Large intestine (tissue), 3 donors: ENCODE measurements at regions not wholly inside any gene's neighbourhood (a gene's known extent, or its start where the extent isn't known, plus 50 kb on each side); places are given as distances from the start of the nearest gene placed in this dataset.

Experiments
- DNase-seq, 2 donors: peaks; one replicate each; pipeline versions ENCODE4 v3.0.0 to v3.0.0-alpha.2; 2013
- H3K27ac ChIP-seq: one replicate; pipeline ENCODE4 v1.5.1; 2013; ENCODE audit warnings: low read length
- H3K27me3 ChIP-seq: 2 replicates; pipeline ENCODE4 v1.6.1; 2013; ENCODE audit warnings: low read length; ENCODE audit not compliant: control insufficient read depth, insufficient read depth
- H3K36me3 ChIP-seq: 2 replicates; pipeline ENCODE4 v1.6.1; 2013; ENCODE audit warnings: low read length; ENCODE audit not compliant: control insufficient read depth, insufficient read depth
- H3K4me1 ChIP-seq: one replicate; pipeline ENCODE4 v1.6.1; 2013; ENCODE audit warnings: low read length; ENCODE audit not compliant: control insufficient read depth, insufficient read depth
- H3K4me3 ChIP-seq: one replicate; pipeline ENCODE4 v1.5.1; 2013; ENCODE audit warnings: low read length
- H3K9me3 ChIP-seq: one replicate; pipeline ENCODE4 v1.6.1; 2013; ENCODE audit warnings: mild to moderate bottlenecking, low read depth, low read length, moderate library complexity; ENCODE audit not compliant: control insufficient read depth
- WGBS: methylation state at CpG from one replicate; pipeline ENCODE4 v1.1.5; 2013; ENCODE audit warnings: low lambda C conversion rate; ENCODE audit not compliant: insufficient coverage; 5-methylcytosine and 5-hydroxymethylcytosine counted together

GRCh38 chr20:24309596-24309995 lies 159.8 kb upstream of the SYNDIG1 start:
- Histone ChIP-seq H3K9me3 (peaks cover 4% of the 10 kb centered on the region), H3K27ac (no peak overlapping the region), H3K4me3 (no peak overlapping the region), H3K4me1 (no peaks in the 10 kb centered on the region), H3K27me3 (no peaks in the 10 kb centered on the region), H3K36me3 (no peaks in the 10 kb centered on the region)
- 100% methylated on average over 2 of the region's 2 CpGs for WGBS
- DNase-seq: no peak

- WGBS: no CpG with 5 or more reads among the region's 6 CpGs
- no peak for DNase-seq
- H3K27ac ChIP-seq: no peak overlapping the region
- H3K4me3 ChIP-seq: no peak overlapping the region
- no peaks in the 10 kb centered on the region for H3K36me3 ChIP-seq
- H3K9me3 ChIP-seq: no peaks in the 10 kb centered on the region
- H3K27me3 ChIP-seq: no peaks in the 10 kb centered on the region
- H3K4me1 ChIP-seq: no peaks in the 10 kb centered on the region
Observed at GRCh38 chr20:24305371-24305770, 164.1 kb upstream of the SYNDIG1 start.

GRCh38 chr20:24304291-24304690 lies 165.1 kb upstream of the SYNDIG1 start:
- H3K27ac ChIP-seq: no peak overlapping the region
- H3K4me1 ChIP-seq: no peaks in the 10 kb centered on the region
- 100% methylated on average over 1 of the region's 2 CpGs for WGBS
- H3K9me3 ChIP-seq: no peaks in the 10 kb centered on the region
- DNase-seq: no peak
- no peaks in the 10 kb centered on the region for H3K36me3 ChIP-seq
- H3K27me3 ChIP-seq: no peaks in the 10 kb centered on the region
- H3K4me3 ChIP-seq: no peak overlapping the region

GRCh38 chr20:24303393-24304170 lies 165.8 kb upstream of the SYNDIG1 start:
- Histone ChIP-seq H3K27ac (no peak overlapping the region), H3K4me3 (no peak overlapping the region), H3K4me1 (no peaks in the 10 kb centered on the region), H3K27me3 (no peaks in the 10 kb centered on the region), H3K36me3 (no peaks in the 10 kb centered on the region), H3K9me3 (no peaks in the 10 kb centered on the region)
- DNase-seq: no peak
- 100% methylated on average over 1 of the region's 14 CpGs for WGBS

DNA sequence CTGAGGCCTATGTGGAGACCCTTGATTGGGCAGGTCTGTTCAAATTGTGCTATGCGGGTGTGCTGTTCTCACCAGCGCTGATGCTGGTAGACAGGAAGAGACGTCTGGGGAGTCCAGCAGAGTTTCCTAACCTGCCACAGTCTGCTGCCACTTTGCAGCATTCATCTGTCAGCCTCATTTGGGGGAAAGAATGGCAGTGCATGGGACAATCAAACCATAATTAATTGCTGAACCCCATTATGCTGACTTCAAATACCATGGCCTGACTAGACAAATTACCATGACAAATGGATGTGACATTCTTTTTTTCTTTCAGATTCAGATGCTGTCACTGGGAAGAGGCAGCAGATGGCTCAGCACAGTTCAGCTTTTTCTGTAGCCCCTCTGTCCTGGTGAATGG lies 171.4 kb upstream of the SYNDIG1 start:
- Histone ChIP-seq H3K9me3 (no peaks in the 10 kb centered on the region), H3K36me3 (no peaks in the 10 kb centered on the region), H3K4me1 (no peaks in the 10 kb centered on the region), H3K27me3 (no peaks in the 10 kb centered on the region), H3K27ac (no peak overlapping the region), H3K4me3 (no peak overlapping the region)
- WGBS: no CpG with 5 or more reads among the region's 3 CpGs
- DNase-seq: no peak

DNA sequence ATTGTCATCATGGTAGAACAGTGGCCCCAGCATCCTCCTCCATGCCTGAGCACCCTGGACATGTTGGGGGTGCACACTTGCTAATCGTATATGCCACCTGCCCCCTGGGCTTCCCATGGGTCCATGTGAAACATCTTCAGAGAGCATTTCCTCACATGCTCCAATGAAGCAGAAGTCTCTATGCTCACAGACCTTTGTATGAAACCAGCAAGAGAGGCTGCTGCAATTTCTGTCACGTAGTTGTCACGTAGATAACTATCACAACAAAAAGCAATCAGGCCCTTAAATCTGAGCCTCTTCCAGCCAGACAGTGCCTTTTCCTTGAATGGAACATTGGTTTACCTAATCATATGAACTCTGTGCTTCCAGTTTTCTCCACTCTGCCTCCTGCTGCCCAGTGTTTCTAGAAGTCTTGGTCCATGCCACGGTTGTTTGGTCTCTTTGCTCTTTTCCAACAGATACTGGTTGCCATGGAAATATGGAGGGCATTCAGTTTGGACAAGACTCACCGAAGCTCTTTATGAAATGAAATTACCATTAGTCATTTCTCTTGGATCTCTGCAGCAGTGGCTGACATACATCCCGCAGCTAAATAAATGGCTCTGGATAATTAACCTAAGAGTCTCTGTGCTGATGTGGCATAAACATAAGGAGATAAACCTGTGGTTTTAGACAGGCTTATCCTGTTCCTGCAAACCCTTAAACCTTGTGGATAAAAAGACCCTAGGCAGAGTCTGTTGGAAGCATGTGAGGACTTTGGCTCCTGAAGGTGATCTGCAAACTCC lies 172.8 kb upstream of the SYNDIG1 start:
- no peak for DNase-seq
- no peak overlapping the region for H3K27ac ChIP-seq
- no peaks in the 10 kb centered on the region for H3K27me3 ChIP-seq
- no CpG with 5 or more reads among the region's 6 CpGs for WGBS
- H3K9me3 ChIP-seq: no peaks in the 10 kb centered on the region
- H3K36me3 ChIP-seq: no peaks in the 10 kb centered on the region
- no peak overlapping the region for H3K4me3 ChIP-seq
- no peaks in the 10 kb centered on the region for H3K4me1 ChIP-seq

DNA sequence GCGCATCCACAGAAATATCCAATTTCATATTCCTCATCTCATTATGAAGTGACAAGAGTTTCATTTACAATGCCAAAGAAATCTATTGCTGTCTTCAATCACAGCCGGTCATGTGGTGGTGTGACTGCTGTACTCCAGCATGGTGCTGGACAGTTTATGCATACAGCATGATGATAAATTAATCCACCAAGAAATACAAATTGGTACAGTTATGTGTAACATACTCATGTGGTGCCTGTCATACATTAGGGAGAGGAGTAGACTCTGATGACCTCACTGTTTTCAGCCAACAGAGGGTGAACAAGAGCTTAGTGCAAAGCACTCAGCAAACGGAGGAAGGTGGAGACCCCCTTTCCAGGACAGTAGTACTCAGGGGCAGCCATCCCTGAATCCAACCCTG lies 178.4 kb upstream of the SYNDIG1 start:
- H3K27me3 ChIP-seq: no peaks in the 10 kb centered on the region
- H3K9me3 ChIP-seq: no peaks in the 10 kb centered on the region
- no CpG with 5 or more reads among the region's 3 CpGs for WGBS
- no peaks in the 10 kb centered on the region for H3K4me1 ChIP-seq
- no peaks in the 10 kb centered on the region for H3K36me3 ChIP-seq
- DNase-seq: no peak
- no peak overlapping the region for H3K4me3 ChIP-seq
- no peak overlapping the region for H3K27ac ChIP-seq

GRCh38 chr20:24289737-24290481 lies 179.5 kb upstream of the SYNDIG1 start:
- Histone ChIP-seq H3K27me3 (no peaks in the 10 kb centered on the region), H3K36me3 (no peaks in the 10 kb centered on the region), H3K4me1 (no peaks in the 10 kb centered on the region), H3K4me3 (no peak overlapping the region), H3K9me3 (no peaks in the 10 kb centered on the region), H3K27ac (no peak overlapping the region)
- peak in 1 of 2 donors; percentile 37 for DNase-seq
- WGBS: 73% methylated on average over 3 of the region's 7 CpGs

DNA sequence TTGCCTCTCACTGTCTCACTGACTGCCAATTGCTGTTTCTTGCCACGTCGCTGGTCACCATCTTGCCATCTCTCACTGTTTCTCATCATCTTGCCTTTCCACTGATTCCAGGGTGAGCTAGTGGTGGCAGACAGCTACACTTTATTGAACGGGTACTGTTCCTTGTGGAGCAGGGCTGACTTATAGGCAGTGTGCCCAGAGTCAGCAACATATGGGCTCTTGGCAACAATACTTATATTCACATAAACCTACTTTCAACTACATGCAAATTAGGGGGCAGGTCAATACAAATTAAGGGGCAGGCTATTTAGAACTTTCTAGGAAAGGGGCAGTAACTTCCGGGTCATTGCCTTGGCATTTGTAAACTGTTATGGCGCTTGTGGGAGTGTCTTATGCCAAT lies 186.2 kb upstream of the SYNDIG1 start:
- Histone ChIP-seq H3K4me1 (no peaks in the 10 kb centered on the region), H3K36me3 (no peaks in the 10 kb centered on the region), H3K9me3 (no peaks in the 10 kb centered on the region), H3K4me3 (no peak overlapping the region), H3K27ac (no peak overlapping the region), H3K27me3 (no peaks in the 10 kb centered on the region)
- DNase-seq: no peak
- 100% methylated on average over 2 of the region's 5 CpGs for WGBS

DNA sequence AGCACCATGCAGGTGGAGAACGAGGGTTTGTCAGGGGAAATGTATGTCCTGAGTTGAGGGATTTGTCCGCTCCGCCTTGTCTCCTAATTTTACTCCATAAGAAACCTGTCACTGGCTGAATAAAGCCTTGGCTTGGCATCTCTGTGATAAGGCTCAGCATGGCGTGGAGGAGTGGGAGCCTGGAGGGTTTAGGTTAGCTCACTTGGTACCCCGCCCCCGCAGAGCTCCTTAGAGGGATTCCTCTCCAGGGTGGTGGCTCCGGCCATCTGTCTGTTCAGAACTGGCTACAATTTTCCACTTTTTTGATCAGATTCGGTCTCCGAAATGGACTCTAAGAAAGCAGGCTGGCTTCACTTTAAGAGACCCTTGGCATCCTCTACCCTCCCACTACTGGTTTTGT lies 192.2 kb upstream of the SYNDIG1 start:
- H3K4me3 ChIP-seq: no peak overlapping the region
- no peak for DNase-seq
- H3K27ac ChIP-seq: no peak overlapping the region
- H3K27me3 ChIP-seq: no peaks in the 10 kb centered on the region
- H3K36me3 ChIP-seq: no peaks in the 10 kb centered on the region
- H3K9me3 ChIP-seq: no peaks in the 10 kb centered on the region
- 86% methylated on average over 2 of the region's 9 CpGs for WGBS
- no peaks in the 10 kb centered on the region for H3K4me1 ChIP-seq
